ENCODE measurements at regions not wholly inside any gene's neighbourhood (a gene's known extent, or its start where the extent isn't known, plus 50 kb on each side); places are given as distances from the start of the nearest gene placed in this dataset.

- no peak overlapping the region for H3K27ac ChIP-seq (ENCODE audit: low read depth)
- H3K27ac Mint-ChIP-seq: peak overlapping the region; percentile 58
- H3K4me1 ChIP-seq (ENCODE audit: insufficient read depth): peaks cover 50% of the 10 kb centered on the region
- TF ChIP-seq STAT1 (IDR thresholded peaks at IDR 0.05; ENCODE audit: unreplicated experiment): no peak
- no peak for TF ChIP-seq JUNB (IDR thresholded peaks at IDR 0.05; ENCODE audit: unreplicated experiment)
- TF ChIP-seq ZNF331 (CRISPR knock-in tag; IDR thresholded peaks at IDR 0.05; ENCODE audit: low read depth): no peak
- TF ChIP-seq CREB1 (CRISPR knock-in tag; IDR thresholded peaks at IDR 0.05; ENCODE audit: low read depth): no peak
- no peak for TF ChIP-seq NANOG (IDR thresholded peaks at IDR 0.05; ENCODE audit: borderline replicate concordance)
- no peak for TF ChIP-seq ZNF114 (CRISPR knock-in tag; IDR thresholded peaks at IDR 0.05)
- TF ChIP-seq ZNF462 (CRISPR knock-in tag; IDR thresholded peaks at IDR 0.05): no peak
- TF ChIP-seq EZH2 (IDR thresholded peaks at IDR 0.05; ENCODE audit: low read depth, unreplicated experiment): no peak
- TF ChIP-seq EZH2phosphoT487 (IDR thresholded peaks at IDR 0.05; ENCODE audit: unreplicated experiment): no peak
- TF ChIP-seq ETS1 (IDR thresholded peaks at IDR 0.05): no peak
- no peak for TF ChIP-seq REST (IDR thresholded peaks at IDR 0.05; ENCODE audit: unreplicated experiment)
- no peak for TF ChIP-seq CTCF (conservative IDR thresholded peaks at IDR 0.05; ENCODE audit: low read depth in 2 of 2)
- TF ChIP-seq POLR2AphosphoS5 (IDR thresholded peaks at IDR 0.05; ENCODE audit: low read depth): no peak
- DNase-seq (ENCODE audit: low spot score): no peak
- peaks cover 2% of the 10 kb centered on the region for H3K27me3 Mint-ChIP-seq (ENCODE audit: insufficient read depth, low read depth, poor library complexity)
- no peaks in the 10 kb centered on the region for H3K27me3 ChIP-seq (ENCODE audit: insufficient read depth)
- H3K4me1 Mint-ChIP-seq: peaks cover 35% of the 10 kb centered on the region
- H3K9me2 ChIP-seq (ENCODE audit: insufficient read depth): no peaks in the 10 kb centered on the region
- H3K36me3 Mint-ChIP-seq (ENCODE audit: low read depth): no peaks in the 10 kb centered on the region
- ATAC-seq: no peak
- no peaks in the 10 kb centered on the region for H4K20me1 ChIP-seq (replicated peaks; ENCODE audit: insufficient read depth)
- no peak overlapping the region for H3K4me3 Mint-ChIP-seq
- no peaks in the 10 kb centered on the region for H3K9me3 Mint-ChIP-seq
- H3K79me2 ChIP-seq (replicated peaks; ENCODE audit: insufficient read depth): no peaks in the 10 kb centered on the region
- no peaks in the 10 kb centered on the region for H3K36me3 ChIP-seq (ENCODE audit: insufficient read depth)
- peak overlapping the region; percentile 4; the same call in 1 of the 2 replicates for H3K4me2 ChIP-seq
- H3K4me3 ChIP-seq: no peak overlapping the region
- H2AFZ ChIP-seq: peak overlapping the region; percentile 39; the same call in 1 of the 2 replicates
- H3F3A ChIP-seq (replicated peaks; ENCODE audit: low read depth): no peaks in the 10 kb centered on the region
These were observed 453.9 kb downstream of the NFIB start for GRCh38 chr9:13860019-13860418.

Measured in GM23338 (cell line).